ENCODE measurements at regions not wholly inside any gene's neighbourhood (a gene's known extent, or its start where the extent isn't known, plus 50 kb on each side); places are given as distances from the start of the nearest gene placed in this dataset.

DNA sequence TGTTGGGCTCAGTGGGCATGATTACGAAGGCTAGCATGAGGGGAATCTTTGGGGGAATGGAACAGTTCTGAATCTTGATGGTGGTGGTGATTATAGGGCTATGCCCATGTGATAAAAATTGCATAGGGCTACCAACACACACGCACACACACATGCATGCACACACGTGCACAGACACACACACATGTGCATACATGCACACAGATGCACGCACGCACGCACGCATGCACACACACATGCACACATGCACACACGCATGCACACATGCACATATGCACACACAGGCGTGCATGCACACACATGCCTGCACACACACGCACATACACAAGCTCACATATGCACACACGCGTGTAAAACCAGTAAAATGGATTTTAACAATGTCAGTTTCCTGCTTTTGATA lies 85.9 kb downstream of the MUC16 start (continued):
- TF ChIP-seq, protein P1, sequence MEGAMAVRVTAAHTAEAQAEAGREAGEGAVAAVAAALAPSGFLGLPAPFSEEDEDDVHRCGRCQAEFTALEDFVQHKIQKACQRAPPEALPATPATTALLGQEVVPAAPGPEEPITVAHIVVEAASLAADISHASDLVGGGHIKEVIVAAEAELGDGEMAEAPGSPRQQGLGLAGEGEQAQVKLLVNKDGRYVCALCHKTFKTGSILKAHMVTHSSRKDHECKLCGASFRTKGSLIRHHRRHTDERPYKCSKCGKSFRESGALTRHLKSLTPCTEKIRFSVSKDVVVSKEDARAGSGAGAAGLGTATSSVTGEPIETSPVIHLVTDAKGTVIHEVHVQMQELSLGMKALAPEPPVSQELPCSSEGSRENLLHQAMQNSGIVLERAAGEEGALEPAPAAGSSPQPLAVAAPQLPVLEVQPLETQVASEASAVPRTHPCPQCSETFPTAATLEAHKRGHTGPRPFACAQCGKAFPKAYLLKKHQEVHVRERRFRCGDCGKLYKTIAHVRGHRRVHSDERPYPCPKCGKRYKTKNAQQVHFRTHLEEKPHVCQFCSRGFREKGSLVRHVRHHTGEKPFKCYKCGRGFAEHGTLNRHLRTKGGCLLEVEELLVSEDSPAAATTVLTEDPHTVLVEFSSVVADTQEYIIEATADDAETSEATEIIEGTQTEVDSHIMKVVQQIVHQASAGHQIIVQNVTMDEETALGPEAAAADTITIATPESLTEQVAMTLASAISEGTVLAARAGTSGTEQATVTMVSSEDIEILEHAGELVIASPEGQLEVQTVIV (IDR thresholded peaks at IDR 0.05; ENCODE audit: borderline replicate concordance, partially characterized antibody), result no peak
- TF ChIP-seq, protein P2, sequence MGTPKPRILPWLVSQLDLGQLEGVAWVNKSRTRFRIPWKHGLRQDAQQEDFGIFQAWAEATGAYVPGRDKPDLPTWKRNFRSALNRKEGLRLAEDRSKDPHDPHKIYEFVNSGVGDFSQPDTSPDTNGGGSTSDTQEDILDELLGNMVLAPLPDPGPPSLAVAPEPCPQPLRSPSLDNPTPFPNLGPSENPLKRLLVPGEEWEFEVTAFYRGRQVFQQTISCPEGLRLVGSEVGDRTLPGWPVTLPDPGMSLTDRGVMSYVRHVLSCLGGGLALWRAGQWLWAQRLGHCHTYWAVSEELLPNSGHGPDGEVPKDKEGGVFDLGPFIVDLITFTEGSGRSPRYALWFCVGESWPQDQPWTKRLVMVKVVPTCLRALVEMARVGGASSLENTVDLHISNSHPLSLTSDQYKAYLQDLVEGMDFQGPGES (IDR thresholded peaks at IDR 0.05), result no peak
- TF ChIP-seq, protein P3, sequence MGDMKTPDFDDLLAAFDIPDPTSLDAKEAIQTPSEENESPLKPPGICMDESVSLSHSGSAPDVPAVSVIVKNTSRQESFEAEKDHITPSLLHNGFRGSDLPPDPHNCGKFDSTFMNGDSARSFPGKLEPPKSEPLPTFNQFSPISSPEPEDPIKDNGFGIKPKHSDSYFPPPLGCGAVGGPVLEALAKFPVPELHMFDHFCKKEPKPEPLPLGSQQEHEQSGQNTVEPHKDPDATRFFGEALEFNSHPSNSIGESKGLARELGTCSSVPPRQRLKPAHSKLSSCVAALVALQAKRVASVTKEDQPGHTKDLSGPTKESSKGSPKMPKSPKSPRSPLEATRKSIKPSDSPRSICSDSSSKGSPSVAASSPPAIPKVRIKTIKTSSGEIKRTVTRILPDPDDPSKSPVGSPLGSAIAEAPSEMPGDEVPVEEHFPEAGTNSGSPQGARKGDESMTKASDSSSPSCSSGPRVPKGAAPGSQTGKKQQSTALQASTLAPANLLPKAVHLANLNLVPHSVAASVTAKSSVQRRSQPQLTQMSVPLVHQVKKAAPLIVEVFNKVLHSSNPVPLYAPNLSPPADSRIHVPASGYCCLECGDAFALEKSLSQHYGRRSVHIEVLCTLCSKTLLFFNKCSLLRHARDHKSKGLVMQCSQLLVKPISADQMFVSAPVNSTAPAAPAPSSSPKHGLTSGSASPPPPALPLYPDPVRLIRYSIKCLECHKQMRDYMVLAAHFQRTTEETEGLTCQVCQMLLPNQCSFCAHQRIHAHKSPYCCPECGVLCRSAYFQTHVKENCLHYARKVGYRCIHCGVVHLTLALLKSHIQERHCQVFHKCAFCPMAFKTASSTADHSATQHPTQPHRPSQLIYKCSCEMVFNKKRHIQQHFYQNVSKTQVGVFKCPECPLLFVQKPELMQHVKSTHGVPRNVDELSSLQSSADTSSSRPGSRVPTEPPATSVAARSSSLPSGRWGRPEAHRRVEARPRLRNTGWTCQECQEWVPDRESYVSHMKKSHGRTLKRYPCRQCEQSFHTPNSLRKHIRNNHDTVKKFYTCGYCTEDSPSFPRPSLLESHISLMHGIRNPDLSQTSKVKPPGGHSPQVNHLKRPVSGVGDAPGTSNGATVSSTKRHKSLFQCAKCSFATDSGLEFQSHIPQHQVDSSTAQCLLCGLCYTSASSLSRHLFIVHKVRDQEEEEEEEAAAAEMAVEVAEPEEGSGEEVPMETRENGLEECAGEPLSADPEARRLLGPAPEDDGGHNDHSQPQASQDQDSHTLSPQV (IDR thresholded peaks at IDR 0.05), result no peak

DNA sequence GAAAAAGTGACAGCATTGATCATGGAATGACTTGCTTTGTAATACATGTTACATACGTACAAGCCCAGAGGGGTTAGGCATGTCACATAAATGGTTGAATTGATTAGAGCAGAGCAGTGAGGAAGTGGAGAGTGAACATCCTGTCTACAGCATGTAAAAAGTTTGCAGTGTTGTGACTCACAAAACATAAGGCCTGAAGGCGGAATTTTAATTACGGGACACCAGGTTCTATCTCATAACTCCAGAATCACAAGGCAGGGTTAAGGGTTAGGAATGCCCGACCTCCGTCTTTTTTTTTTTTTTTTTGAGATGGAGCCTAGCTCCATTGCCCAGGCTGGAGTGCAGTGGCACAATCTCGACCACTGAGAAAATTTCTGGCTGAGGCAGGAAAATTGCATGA lies 83.9 kb downstream of the MUC16 start:
- no peak for TF ChIP-seq CBX3 (IDR thresholded peaks at IDR 0.05; ENCODE audit: borderline replicate concordance, low read depth)
- no peak for TF ChIP-seq RAD51 (IDR thresholded peaks at IDR 0.05)
- no peak for TF ChIP-seq IRF4 (IDR thresholded peaks at IDR 0.05; ENCODE audit: low read depth, low read length)
- no peak for TF ChIP-seq HDGF (IDR thresholded peaks at IDR 0.05)
- TF ChIP-seq ZNF622 (IDR thresholded peaks at IDR 0.05), result no peak
- no peak for TF ChIP-seq NR2C2 (IDR thresholded peaks at IDR 0.05; ENCODE audit: borderline replicate concordance, control insufficient read depth, insufficient read length, low read depth)
- no peak for TF ChIP-seq TCF7 (IDR thresholded peaks at IDR 0.05; ENCODE audit: borderline replicate concordance)
- no peak for TF ChIP-seq ZNF384 (IDR thresholded peaks at IDR 0.05; ENCODE audit: borderline replicate concordance, low read depth, low read length)
- TF ChIP-seq WRNIP1 (IDR thresholded peaks at IDR 0.05; ENCODE audit: borderline replicate concordance, low read depth, low read length), result no peak
- TF ChIP-seq EZH2 (IDR thresholded peaks at IDR 0.05; ENCODE audit: borderline replicate concordance, control insufficient read depth, low read depth, low read length), result no peak
- no peak for TF ChIP-seq ZSCAN29 (IDR thresholded peaks at IDR 0.05)
- TF ChIP-seq TAF1 (IDR thresholded peaks at IDR 0.05; ENCODE audit: borderline replicate concordance, low read depth, low read length), result no peak
- TF ChIP-seq ETV6 (conservative IDR thresholded peaks at IDR 0.05 in 1 of 2, IDR thresholded peaks at IDR 0.05 in 1 of 2; ENCODE audit: borderline replicate concordance in 1 of 2, low read depth in 1 of 2), result no peak
- Histone ChIP-seq H3K27ac (ENCODE audit: control insufficient read depth, insufficient read depth) (no peak overlapping the region), H4K20me1 (ENCODE audit: control insufficient read depth, insufficient read depth) (no peaks in the 10 kb centered on the region), H3K36me3 (ENCODE audit: control insufficient read depth in 2 of 2, insufficient read depth in 2 of 2, low read length in 1 of 2) (no peaks in the 10 kb centered on the region), H3K79me2 (ENCODE audit: control insufficient read depth, insufficient read depth, low read length) (no peaks in the 10 kb centered on the region), H3K9me3 (replicated peaks; ENCODE audit: control insufficient read depth, insufficient read depth, low read length) (no peaks in the 10 kb centered on the region; the same call in 2 of the 3 replicates), H3K4me1 (ENCODE audit: control insufficient read depth, insufficient read depth, low read length) (no peaks in the 10 kb centered on the region), H3K9ac (ENCODE audit: control insufficient read depth, insufficient read depth, low read length) (no peak overlapping the region), H3K4me3 (no peak overlapping the region), H3K27me3 (replicated peaks in 1 of 2; ENCODE audit: control insufficient read depth in 2 of 2, insufficient read depth in 2 of 2, low read length in 1 of 2) (no peaks in the 10 kb centered on the region), H2AFZ (ENCODE audit: control insufficient read depth, low read depth, low read length) (no peak overlapping the region), H3K4me2 (ENCODE audit: control insufficient read depth, insufficient read depth) (no peak overlapping the region)
- ATAC-seq, result no peak
- 64% methylated on average over 6 of the region's 6 CpGs for WGBS (ENCODE audit: insufficient coverage, insufficient replicate concordance, low lambda C conversion rate, missing lambda C conversion rate)
- POLR2A ChIA-PET, result no interaction called here
- RAD21 ChIA-PET (ENCODE audit: unreplicated experiment), result no interaction called here
- no peak for DNase-seq (ENCODE audit: low read depth, low spot score)
- intact Hi-C loops (cut with micrococcal nuclease; ENCODE audit: unreplicated experiment), result no loop called here
- CTCF ChIA-PET, result no interaction called here
- FAIRE-seq, result no peak
- SMC1A ChIA-PET (ENCODE audit: uncharacterized antibody, unreplicated experiment), result no interaction called here
- in situ Hi-C loops (cut with MboI), result no loop called here
- no TSS peak for BruUV-seq (replicated peaks)
